SK-N-SH (cell line): ENCODE measurements at regions not wholly inside any gene's neighbourhood (a gene's known extent, or its start where the extent isn't known, plus 50 kb on each side); places are given as distances from the start of the nearest gene placed in this dataset.
A peak's percentile ranks its signal among the peaks of the same experiment; 100 is the strongest.

Source experiments
- CTCF ChIA-PET: fragments of 300-600, 350-600 bp; formaldehyde crosslinking; extraction: SDS; loops from one replicate; lab custom pipeline; 2021; lab: Yijun Ruan, JAX
- POLR2A ChIA-PET: fragments of 350-600 bp; sonication (Branson Sonifier 250); formaldehyde crosslinking; extraction: SDS; loops from one replicate; lab custom pipeline; 2020; ENCODE audit warnings: antibody characterized with exemption, inconsistent platforms; lab: Yijun Ruan, JAX
- DNase-seq: peaks from one replicate; pipeline ENCODE4 v3.0.0; 2012
- H2AFZ ChIP-seq: fragments of 200-600 bp; sonication (generic); 2 replicates; pipeline ENCODE4 v1.8.1; 2016; ENCODE audit warnings: antibody characterized with exemption, mild to moderate bottlenecking, low read depth
- H3F3A ChIP-seq: fragments of 200-600 bp; sonication (generic); replicated peaks from 2 replicates; pipeline ENCODE3; 2016; ENCODE audit warnings: antibody characterized with exemption, mild to moderate bottlenecking; ENCODE audit not compliant: insufficient read depth
- H3K27ac ChIP-seq, 2 experiments: fragments of 200-500 bp in 1 of 2; fragments of 200-600 bp in 1 of 2; sonication (Bioruptor generic) in 1 of 2; sonication (generic), shearing (Covaris generic) in 1 of 2; 2 replicates each; pipeline versions ENCODE4 v1.5.1 to v1.6.1; 2014 to 2016; ENCODE audit warnings: low read depth in 2 of 2, inconsistent platforms in 1 of 2, low read length in 1 of 2, mild to moderate bottlenecking in 1 of 2, mixed read lengths in 1 of 2
- H3K27me3 ChIP-seq: fragments of 200-600 bp; sonication (generic), shearing (Covaris generic); 2 replicates; pipeline ENCODE4 v1.6.1; 2016; ENCODE audit warnings: mixed run types; ENCODE audit not compliant: insufficient read depth
- H3K36me3 ChIP-seq, 2 experiments: fragments of 200-500 bp in 1 of 2; fragments of 200-600 bp in 1 of 2; sonication (Bioruptor generic) in 1 of 2; sonication (generic) in 1 of 2; replicated peaks in 1 of 2; 2 replicates each; pipeline versions ENCODE3 to v1.5.1; 2014 to 2016; ENCODE audit warnings: low read length in 1 of 2, mild to moderate bottlenecking in 1 of 2; ENCODE audit not compliant: insufficient read depth in 2 of 2, control insufficient read depth in 1 of 2
- H3K4me1 ChIP-seq, 2 experiments: fragments of 200-500 bp in 1 of 2; fragments of 200-600 bp in 1 of 2; sonication (Bioruptor generic) in 1 of 2; sonication (generic), shearing (Covaris generic) in 1 of 2; 2 replicates each; pipeline versions ENCODE4 v1.5.1 to v1.6.1; 2014 to 2016; ENCODE audit warnings: low read depth in 1 of 2, low read length in 1 of 2, mixed run types in 1 of 2; ENCODE audit not compliant: insufficient read depth in 2 of 2, control insufficient read depth in 1 of 2
- H3K4me2 ChIP-seq: fragments of 200-600 bp; sonication (generic), shearing (Covaris generic); 2 replicates; pipeline ENCODE4 v1.6.1; 2017; ENCODE audit warnings: mixed run types
- H3K4me3 ChIP-seq, 2 experiments: fragments of 200-500 bp in 1 of 2; fragments of 200-600 bp in 1 of 2; sonication (Bioruptor generic) in 1 of 2; sonication (generic), shearing (Covaris generic) in 1 of 2; 2 replicates each; pipeline versions ENCODE4 v1.5.1 to v1.8.1; 2014 to 2016; ENCODE audit warnings: low read depth in 2 of 2, inconsistent platforms in 1 of 2, low read length in 1 of 2, mild to moderate bottlenecking in 1 of 2, mixed read lengths in 1 of 2, moderate library complexity in 1 of 2
- H3K79me2 ChIP-seq: fragments of 200-600 bp; sonication (generic); 2 replicates; pipeline ENCODE4 v1.8.1; 2017; ENCODE audit warnings: mild to moderate bottlenecking; ENCODE audit not compliant: insufficient read depth
- H3K9ac ChIP-seq: fragments of 200-600 bp; sonication (generic); 2 replicates; pipeline ENCODE4 v1.6.1; 2017; ENCODE audit warnings: mixed run types
- H3K9me2 ChIP-seq: fragments of 200-600 bp; sonication (generic); 2 replicates; pipeline ENCODE4 v1.6.1; 2017; ENCODE audit warnings: mixed run types
- H3K9me3 ChIP-seq: fragments of 200-600 bp; sonication (generic); 2 replicates; pipeline ENCODE4 v1.6.1; 2017; ENCODE audit warnings: mixed run types, mild to moderate bottlenecking, moderate library complexity
- H4K20me1 ChIP-seq: fragments of 200-600 bp; sonication (generic); 2 replicates; pipeline ENCODE4 v1.6.1; 2017; ENCODE audit warnings: mild to moderate bottlenecking, mixed run types; ENCODE audit not compliant: insufficient read depth
- CHD2 ChIP-seq: fragments of 150-350 bp; IDR thresholded peaks from 2 replicates; pipeline ENCODE4 v1.6.1; 2018; ENCODE audit warnings: low read length; ENCODE audit not compliant: partially characterized antibody
- FOXJ3 ChIP-seq: sonication (generic); formaldehyde crosslinking; IDR thresholded peaks from 2 replicates; pipeline ENCODE4 v1.5.1; 2020; ENCODE audit warnings: mild to moderate bottlenecking, missing genetic modification reagents
- JUND ChIP-seq: IDR thresholded peaks from 2 replicates; pipeline ENCODE4 v1.4.0; 2012
- NRF1 ChIP-seq: IDR thresholded peaks from 2 replicates; pipeline ENCODE4 v1.6.1; 2012; ENCODE audit warnings: low read depth, mild to moderate bottlenecking, low read length
- RCOR1 ChIP-seq: fragments of 150-350 bp; IDR thresholded peaks from 2 replicates; pipeline ENCODE4 v1.6.1; 2017; ENCODE audit warnings: antibody characterized with exemption, low read length
- RFX5 ChIP-seq: IDR thresholded peaks from 2 replicates; pipeline ENCODE4 v1.6.1; 2012; ENCODE audit warnings: mild to moderate bottlenecking, improper control_type of control experiment, low read length
- RXRA ChIP-seq: IDR thresholded peaks from 2 replicates; pipeline ENCODE4 v1.4.0; 2012; ENCODE audit warnings: low read depth, mild to moderate bottlenecking, borderline replicate concordance
- SIN3A ChIP-seq: IDR thresholded peaks from 2 replicates; pipeline ENCODE4 v1.6.1; 2012; ENCODE audit warnings: low read depth, mild to moderate bottlenecking, low read length, moderate library complexity, borderline replicate concordance
- SMC3 ChIP-seq: IDR thresholded peaks from 2 replicates; pipeline ENCODE4 v1.6.1; 2012; ENCODE audit warnings: low read depth, low read length, improper control_type of control experiment
- TEAD4 ChIP-seq: IDR thresholded peaks from 2 replicates; pipeline ENCODE4 v1.4.0; 2012; ENCODE audit warnings: mild to moderate bottlenecking, borderline replicate concordance; ENCODE audit not compliant: insufficient read depth
- USF2 ChIP-seq: fragments of 150-350 bp; IDR thresholded peaks from 2 replicates; pipeline ENCODE4 v1.6.1; 2017; ENCODE audit warnings: antibody characterized with exemption, low read length, low read depth, borderline replicate concordance
- WGBS: methylation state at CpG from one replicate; pipeline ENCODE4 v1.1.6; 2017; ENCODE audit warnings: low lambda C conversion rate; 5-methylcytosine and 5-hydroxymethylcytosine counted together
- TF ChIP-seq, protein P1 (sequence below): fragments of 150-350 bp; IDR thresholded peaks from 2 replicates; pipeline ENCODE4 v1.6.1; 2016; ENCODE audit warnings: mild to moderate bottlenecking, low read depth, low read length
- TF ChIP-seq, protein P2 (sequence below): fragments of 200-600 bp; sonication (generic); IDR thresholded peaks from 2 replicates; pipeline ENCODE4 v1.6.1; 2017; ENCODE audit warnings: antibody characterized with exemption, mild to moderate bottlenecking, moderate library complexity

- H3K36me3 ChIP-seq, result no peaks in the 10 kb centered on the region
- peak overlapping the region; percentile 73 for H3K9ac ChIP-seq
- peak overlapping the region; percentile 50 to 80; a peak in 3 of 4 replicates for H3K27ac ChIP-seq
- no peaks in the 10 kb centered on the region for H3K9me2 ChIP-seq
- CTCF ChIA-PET, result interaction anchor here (1.3 kb wide), 1 partner anchor 143 kb away, joined by 4 read pairs; no protein-coding TSS in a partner anchor
- POLR2A ChIA-PET, result no interaction called here
- H3K79me2 ChIP-seq, result no peaks in the 10 kb centered on the region
- peaks cover 16% of the 10 kb centered on the region in 2 experiments; a peak in 3 of 4 replicates for H3K4me1 ChIP-seq
- peak overlapping the region; percentile 90 for H3K4me2 ChIP-seq
- peak; percentile 12 for DNase-seq
- no peaks in the 10 kb centered on the region for H3K9me3 ChIP-seq
- no peaks in the 10 kb centered on the region for H3F3A ChIP-seq
- TF ChIP-seq JUND, result no peak
- no peak for TF ChIP-seq RCOR1
- TF ChIP-seq, protein P1, sequence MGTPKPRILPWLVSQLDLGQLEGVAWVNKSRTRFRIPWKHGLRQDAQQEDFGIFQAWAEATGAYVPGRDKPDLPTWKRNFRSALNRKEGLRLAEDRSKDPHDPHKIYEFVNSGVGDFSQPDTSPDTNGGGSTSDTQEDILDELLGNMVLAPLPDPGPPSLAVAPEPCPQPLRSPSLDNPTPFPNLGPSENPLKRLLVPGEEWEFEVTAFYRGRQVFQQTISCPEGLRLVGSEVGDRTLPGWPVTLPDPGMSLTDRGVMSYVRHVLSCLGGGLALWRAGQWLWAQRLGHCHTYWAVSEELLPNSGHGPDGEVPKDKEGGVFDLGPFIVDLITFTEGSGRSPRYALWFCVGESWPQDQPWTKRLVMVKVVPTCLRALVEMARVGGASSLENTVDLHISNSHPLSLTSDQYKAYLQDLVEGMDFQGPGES, result no peak
- no peak for TF ChIP-seq USF2
- no peak for TF ChIP-seq RFX5
- H2AFZ ChIP-seq, result peak overlapping the region; percentile 74
- no peaks in the 10 kb centered on the region for H3K27me3 ChIP-seq
- H4K20me1 ChIP-seq, result no peaks in the 10 kb centered on the region
- H3K4me3 ChIP-seq, result no peak overlapping the region
- WGBS, result 94% methylated on average over 2 of the region's 9 CpGs
These were observed 131.3 kb downstream of the CEBPB start for GRCh38 chr20:50321797-50322480.

DNA sequence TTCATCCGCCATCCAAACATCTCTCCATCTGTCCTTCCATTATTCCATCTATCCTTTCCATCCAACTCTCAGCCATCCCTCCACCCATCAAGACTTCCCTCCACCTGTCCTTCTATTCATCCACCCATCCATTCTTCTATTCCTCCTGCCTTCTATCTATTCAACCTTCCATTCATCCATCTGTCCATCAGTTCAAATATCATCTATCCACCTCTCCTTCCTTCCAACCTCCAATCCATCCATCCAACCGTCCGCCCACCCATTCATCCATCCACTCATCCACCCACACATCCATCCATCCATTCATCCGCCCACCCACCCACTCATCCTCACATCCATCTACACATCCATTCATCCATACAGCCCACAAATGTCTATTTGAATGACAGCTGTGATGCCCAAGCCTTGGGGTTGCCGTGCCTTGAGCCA, 132.1 kb downstream of the CEBPB start:
- H3K9me2 ChIP-seq, result no peaks in the 10 kb centered on the region
- H4K20me1 ChIP-seq, result no peaks in the 10 kb centered on the region
- 96% methylated on average over 5 of the region's 5 CpGs for WGBS
- no peaks in the 10 kb centered on the region for H3K79me2 ChIP-seq
- POLR2A ChIA-PET, result no interaction called here
- H3K36me3 ChIP-seq, result no peaks in the 10 kb centered on the region
- no peaks in the 10 kb centered on the region for H3K9me3 ChIP-seq
- CTCF ChIA-PET, result no interaction called here
- no peak overlapping the region for H3K27ac ChIP-seq
- no peak overlapping the region for H3K4me3 ChIP-seq
- H3K9ac ChIP-seq, result no peak overlapping the region
- no peak for TF ChIP-seq SIN3A
- no peak for TF ChIP-seq RXRA
- TF ChIP-seq CHD2, result no peak
- TF ChIP-seq USF2, result no peak
- TF ChIP-seq NRF1, result no peak
- TF ChIP-seq, protein P2, sequence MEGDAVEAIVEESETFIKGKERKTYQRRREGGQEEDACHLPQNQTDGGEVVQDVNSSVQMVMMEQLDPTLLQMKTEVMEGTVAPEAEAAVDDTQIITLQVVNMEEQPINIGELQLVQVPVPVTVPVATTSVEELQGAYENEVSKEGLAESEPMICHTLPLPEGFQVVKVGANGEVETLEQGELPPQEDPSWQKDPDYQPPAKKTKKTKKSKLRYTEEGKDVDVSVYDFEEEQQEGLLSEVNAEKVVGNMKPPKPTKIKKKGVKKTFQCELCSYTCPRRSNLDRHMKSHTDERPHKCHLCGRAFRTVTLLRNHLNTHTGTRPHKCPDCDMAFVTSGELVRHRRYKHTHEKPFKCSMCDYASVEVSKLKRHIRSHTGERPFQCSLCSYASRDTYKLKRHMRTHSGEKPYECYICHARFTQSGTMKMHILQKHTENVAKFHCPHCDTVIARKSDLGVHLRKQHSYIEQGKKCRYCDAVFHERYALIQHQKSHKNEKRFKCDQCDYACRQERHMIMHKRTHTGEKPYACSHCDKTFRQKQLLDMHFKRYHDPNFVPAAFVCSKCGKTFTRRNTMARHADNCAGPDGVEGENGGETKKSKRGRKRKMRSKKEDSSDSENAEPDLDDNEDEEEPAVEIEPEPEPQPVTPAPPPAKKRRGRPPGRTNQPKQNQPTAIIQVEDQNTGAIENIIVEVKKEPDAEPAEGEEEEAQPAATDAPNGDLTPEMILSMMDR, result no peak
- no peak for TF ChIP-seq SMC3
- no peak for TF ChIP-seq FOXJ3
- no peak for TF ChIP-seq RCOR1
- TF ChIP-seq TEAD4, result no peak
- peaks cover 16% of the 10 kb centered on the region in 2 experiments; a peak in 3 of 4 replicates for H3K4me1 ChIP-seq
- H3K27me3 ChIP-seq, result no peaks in the 10 kb centered on the region
- no peak overlapping the region for H3K4me2 ChIP-seq
- no peaks in the 10 kb centered on the region for H3F3A ChIP-seq
- no peak overlapping the region for H2AFZ ChIP-seq
- no peak for DNase-seq
